GM12878 (cell line): ENCODE measurements at regions not wholly inside any gene's neighbourhood (a gene's known extent, or its start where the extent isn't known, plus 50 kb on each side); places are given as distances from the start of the nearest gene placed in this dataset.

Experiments
- ATAC-seq: fragments of 200-7000 bp; cut with Tn5 transposase; 3 replicates; pipeline ENCODE4 v1.9.1; 2020; ENCODE audit warnings: mild to moderate bottlenecking, moderate library complexity
- BruUV-seq: library from RNA; stranded (reverse); fragments of 400-500 nt; replicated peaks from 2 replicates; lab custom pipeline; 2021; lab: Mats Ljungman, UMichigan
- CTCF ChIA-PET: fragments of 300-600 bp; sonication (Branson Sonifier 250); formaldehyde crosslinking; extraction: SDS; loops from one replicate; lab custom pipeline; 2021; ENCODE audit warnings: inconsistent platforms; lab: Yijun Ruan, JAX
- POLR2A ChIA-PET: fragments of 350-600 bp; formaldehyde crosslinking; extraction: SDS; loops from one replicate; lab custom pipeline; 2021; ENCODE audit warnings: inconsistent platforms; lab: Charles Lee
- RAD21 ChIA-PET: fragments of 300-600 bp; sonication (Branson Sonifier 250); formaldehyde crosslinking; loops from one replicate; lab custom pipeline; 2023; ENCODE audit warnings: antibody characterized with exemption; ENCODE audit not compliant: unreplicated experiment; lab: Charles Lee
- SMC1A ChIA-PET: fragments of 300-600 bp; sonication (Branson Sonifier 250); formaldehyde crosslinking; loops from one replicate; lab custom pipeline; 2023; ENCODE audit not compliant: unreplicated experiment, uncharacterized antibody; lab: Charles Lee
- DNase-seq: peaks from one replicate; pipeline ENCODE4 v3.0.0-alpha.2; 2011; ENCODE audit warnings: low read depth, low spot score
- FAIRE-seq: peaks from 3 replicates; lab custom pipeline; 2011; peaks lifted over from hg19 to GRCh38; lab: Jason Lieb, UNC
- H2AFZ ChIP-seq: 2 replicates; pipeline ENCODE4 v1.6.0; 2011; ENCODE audit warnings: low read depth, low read length, control low read depth; ENCODE audit not compliant: control insufficient read depth
- H3K27ac ChIP-seq: 2 replicates; pipeline ENCODE4 v1.5.1; 2011; ENCODE audit warnings: control low read depth; ENCODE audit not compliant: control insufficient read depth, insufficient read depth
- H3K27me3 ChIP-seq, 2 experiments: replicated peaks in 1 of 2; 2 replicates each; pipeline versions ENCODE4 v1.6.0 to v1.6.1; 2011; ENCODE audit warnings: low read length in 1 of 2; ENCODE audit not compliant: control insufficient read depth in 2 of 2, insufficient read depth in 2 of 2
- H3K36me3 ChIP-seq, 2 experiments: 2 replicates each; pipeline ENCODE4 v1.5.1; 2011; ENCODE audit warnings: low read length in 1 of 2; ENCODE audit not compliant: control insufficient read depth in 2 of 2, insufficient read depth in 2 of 2
- H3K4me1 ChIP-seq: 2 replicates; pipeline ENCODE4 v1.6.1; 2011; ENCODE audit warnings: mild to moderate bottlenecking, low read length, moderate library complexity, mixed read lengths; ENCODE audit not compliant: control insufficient read depth, insufficient read depth
- H3K4me2 ChIP-seq: 2 replicates; pipeline ENCODE4 v1.6.0; 2011; ENCODE audit warnings: control low read depth; ENCODE audit not compliant: control insufficient read depth, insufficient read depth
- H3K4me3 ChIP-seq: fragments of 200-600 bp; sonication (generic); 2 replicates; pipeline ENCODE4 v1.5.1; 2016
- H3K79me2 ChIP-seq: 2 replicates; pipeline ENCODE4 v1.6.0; 2011; ENCODE audit warnings: low read length; ENCODE audit not compliant: control insufficient read depth, insufficient read depth
- H3K9ac ChIP-seq: 2 replicates; pipeline ENCODE4 v1.8.0; 2011; ENCODE audit warnings: low read length, control low read depth, mixed read lengths; ENCODE audit not compliant: control insufficient read depth, insufficient read depth
- H3K9me3 ChIP-seq: replicated peaks from 3 replicates; pipeline ENCODE4 v1.5.1; 2011; ENCODE audit warnings: mild to moderate bottlenecking, low read length; ENCODE audit not compliant: control insufficient read depth, insufficient read depth
- H4K20me1 ChIP-seq: 2 replicates; pipeline ENCODE4 v1.6.0; 2011; ENCODE audit not compliant: control insufficient read depth, insufficient read depth
- ASH2L ChIP-seq: fragments of 300-600, 200-600 bp; sonication (generic); IDR thresholded peaks from 2 replicates; pipeline ENCODE4 v1.6.1; 2017; ENCODE audit warnings: low read depth, mild to moderate bottlenecking, borderline replicate concordance
- HDGF ChIP-seq: fragments of 450-650 bp; IDR thresholded peaks from 2 replicates; pipeline ENCODE4 v1.6.1; 2016; ENCODE audit warnings: antibody characterized with exemption
- IKZF2 ChIP-seq, 2 experiments: fragments of 450-650 bp; IDR thresholded peaks; 2 replicates each; pipeline ENCODE4 v1.6.1; 2017; ENCODE audit warnings: mild to moderate bottlenecking in 2 of 2, moderate library complexity in 2 of 2
- KAT2A ChIP-seq: conservative IDR thresholded peaks from 2 replicates; pipeline ENCODE4 v1.6.1; 2011; ENCODE audit warnings: low read depth, low read length; ENCODE audit not compliant: control insufficient read depth
- MEF2A ChIP-seq: IDR thresholded peaks from 2 replicates; pipeline ENCODE4 v1.6.1; 2011; ENCODE audit warnings: low read depth, mild to moderate bottlenecking, low read length, moderate library complexity; ENCODE audit not compliant: insufficient read depth
- NBN ChIP-seq: fragments of 450-650 bp; IDR thresholded peaks from 2 replicates; pipeline ENCODE4 v1.6.1; 2016
- NFXL1 ChIP-seq: fragments of 450-650 bp; IDR thresholded peaks from 2 replicates; pipeline ENCODE4 v1.6.1; 2017; ENCODE audit warnings: antibody characterized with exemption, mild to moderate bottlenecking, borderline replicate concordance
- NFYB ChIP-seq: IDR thresholded peaks from 2 replicates; pipeline ENCODE4 v1.6.1; 2011; ENCODE audit warnings: low read depth, mild to moderate bottlenecking, low read length, improper control_type of control experiment, moderate library complexity; ENCODE audit not compliant: insufficient read depth
- RB1 ChIP-seq: fragments of 450-650 bp; formaldehyde crosslinking; IDR thresholded peaks from 2 replicates; pipeline ENCODE4 v1.6.1; 2017; ENCODE audit warnings: mild to moderate bottlenecking, borderline replicate concordance
- RCOR1 ChIP-seq: conservative IDR thresholded peaks from 2 replicates; pipeline ENCODE4 v1.6.1; 2012; ENCODE audit warnings: low read depth, low read length, improper control_type of control experiment
- SRF ChIP-seq, 2 experiments: IDR thresholded peaks; 2 replicates each; pipeline ENCODE4 v1.6.1; 2011; ENCODE audit warnings: low read depth in 2 of 2, low read length in 2 of 2, mild to moderate bottlenecking in 1 of 2, moderate library complexity in 1 of 2
- SUZ12 ChIP-seq: fragments of 200-600 bp; sonication (generic); IDR thresholded peaks from one replicate; pipeline ENCODE4 v1.6.1; 2018; ENCODE audit warnings: antibody characterized with exemption, mild to moderate bottlenecking; ENCODE audit not compliant: unreplicated experiment
- TBL1XR1 ChIP-seq: IDR thresholded peaks from 2 replicates; pipeline ENCODE4 v1.6.1; 2012; ENCODE audit warnings: low read depth, low read length, improper control_type of control experiment
- ZNF622 ChIP-seq: fragments of 450-650 bp; IDR thresholded peaks from 2 replicates; pipeline ENCODE4 v1.6.1; 2017; ENCODE audit warnings: mild to moderate bottlenecking, inconsistent platforms
- in situ Hi-C: fragments of 300-500 bp; cut with MboI; formaldehyde crosslinking; loops from 9 replicates; pipeline ENCODE4 v1.14.3; 2018; ENCODE audit warnings: mixed read lengths
- intact Hi-C: fragments of 100-400 bp; cut with micrococcal nuclease; formaldehyde crosslinking; loops from one replicate; pipeline ENCODE4 v1.14.2; 2022; ENCODE audit not compliant: unreplicated experiment
- TF ChIP-seq, protein P1 (sequence below): IDR thresholded peaks from 2 replicates; pipeline ENCODE4 v1.6.1; 2012; ENCODE audit warnings: low read depth, low read length, improper control_type of control experiment
- TF ChIP-seq, protein P2 (sequence below): fragments of 450-650 bp; formaldehyde crosslinking; IDR thresholded peaks from 2 replicates; pipeline ENCODE4 v1.5.0; 2022; ENCODE audit warnings: mild to moderate bottlenecking, missing genetic modification characterization

DNA sequence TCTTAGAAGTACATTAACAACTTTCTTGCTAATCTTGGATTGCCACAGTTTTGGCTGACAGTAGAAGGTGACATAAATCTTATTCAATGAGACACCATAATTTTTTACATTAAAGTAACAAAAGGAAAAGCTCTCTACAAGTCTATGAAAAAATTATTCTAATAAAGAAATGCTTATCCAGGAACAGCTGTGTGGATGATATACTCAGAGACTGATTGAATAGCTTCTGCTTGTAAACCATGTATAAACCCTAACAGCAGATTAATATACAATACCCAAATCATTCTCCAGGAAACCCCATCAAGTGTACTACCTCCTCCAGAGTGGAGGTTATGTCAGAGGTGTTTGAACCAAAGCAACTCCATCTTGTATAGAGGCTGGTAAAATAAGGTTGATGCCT lies 581.4 kb upstream of the PTGER4 start:
- Histone ChIP-seq H3K4me2 (no peak overlapping the region), H3K9me3 (no peaks in the 10 kb centered on the region), H3K27ac (no peak overlapping the region), H3K36me3 (no peaks in the 10 kb centered on the region)
- ChIA-PET RAD21 (no interaction called here), POLR2A (no interaction called here), CTCF (no interaction called here), SMC1A (no interaction called here)
- no TSS peak for BruUV-seq
- ATAC-seq, result no peak
- TF ChIP-seq MEF2A, result no peak
- TF ChIP-seq HDGF, result no peak
- TF ChIP-seq ASH2L, result no peak
- TF ChIP-seq IKZF2 (IDR thresholded peaks at IDR 0.05), result no peak
- no peak for TF ChIP-seq KAT2A
- no peak for TF ChIP-seq NFXL1
- TF ChIP-seq ZNF622, result no peak
- TF ChIP-seq, protein P1, sequence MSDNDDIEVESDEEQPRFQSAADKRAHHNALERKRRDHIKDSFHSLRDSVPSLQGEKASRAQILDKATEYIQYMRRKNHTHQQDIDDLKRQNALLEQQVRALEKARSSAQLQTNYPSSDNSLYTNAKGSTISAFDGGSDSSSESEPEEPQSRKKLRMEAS, result no peak
- TF ChIP-seq RB1, result no peak
- TF ChIP-seq SRF (IDR thresholded peaks at IDR 0.05; ENCODE audit: low read depth in 2 of 2, low read length in 2 of 2), result no peak
- TF ChIP-seq NBN, result no peak
- no peak for TF ChIP-seq TBL1XR1
- TF ChIP-seq RCOR1, result no peak
- TF ChIP-seq, protein P2, sequence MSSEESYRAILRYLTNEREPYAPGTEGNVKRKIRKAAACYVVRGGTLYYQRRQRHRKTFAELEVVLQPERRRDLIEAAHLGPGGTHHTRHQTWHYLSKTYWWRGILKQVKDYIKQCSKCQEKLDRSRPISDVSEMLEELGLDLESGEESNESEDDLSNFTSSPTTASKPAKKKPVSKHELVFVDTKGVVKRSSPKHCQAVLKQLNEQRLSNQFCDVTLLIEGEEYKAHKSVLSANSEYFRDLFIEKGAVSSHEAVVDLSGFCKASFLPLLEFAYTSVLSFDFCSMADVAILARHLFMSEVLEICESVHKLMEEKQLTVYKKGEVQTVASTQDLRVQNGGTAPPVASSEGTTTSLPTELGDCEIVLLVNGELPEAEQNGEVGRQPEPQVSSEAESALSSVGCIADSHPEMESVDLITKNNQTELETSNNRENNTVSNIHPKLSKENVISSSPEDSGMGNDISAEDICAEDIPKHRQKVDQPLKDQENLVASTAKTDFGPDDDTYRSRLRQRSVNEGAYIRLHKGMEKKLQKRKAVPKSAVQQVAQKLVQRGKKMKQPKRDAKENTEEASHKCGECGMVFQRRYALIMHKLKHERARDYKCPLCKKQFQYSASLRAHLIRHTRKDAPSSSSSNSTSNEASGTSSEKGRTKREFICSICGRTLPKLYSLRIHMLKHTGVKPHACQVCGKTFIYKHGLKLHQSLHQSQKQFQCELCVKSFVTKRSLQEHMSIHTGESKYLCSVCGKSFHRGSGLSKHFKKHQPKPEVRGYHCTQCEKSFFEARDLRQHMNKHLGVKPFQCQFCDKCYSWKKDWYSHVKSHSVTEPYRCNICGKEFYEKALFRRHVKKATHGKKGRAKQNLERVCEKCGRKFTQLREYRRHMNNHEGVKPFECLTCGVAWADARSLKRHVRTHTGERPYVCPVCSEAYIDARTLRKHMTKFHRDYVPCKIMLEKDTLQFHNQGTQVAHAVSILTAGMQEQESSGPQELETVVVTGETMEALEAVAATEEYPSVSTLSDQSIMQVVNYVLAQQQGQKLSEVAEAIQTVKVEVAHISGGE (CRISPR knock-in tag), result no peak
- no peak for TF ChIP-seq SUZ12
- no peak for TF ChIP-seq NFYB
- TF ChIP-seq, all 136 proteins: peak for 0
- DNase-seq (no peak), FAIRE-seq (no peak)
- H3K4me1 ChIP-seq, result no peaks in the 10 kb centered on the region
- H2AFZ ChIP-seq, result no peak overlapping the region
- no peaks in the 10 kb centered on the region for H3K27me3 ChIP-seq
- intact Hi-C loops, result no loop called here
- no peak overlapping the region for H3K4me3 ChIP-seq
- H3K79me2 ChIP-seq, result no peaks in the 10 kb centered on the region
- in situ Hi-C loops, result no loop called here
- H3K9ac ChIP-seq, result no peak overlapping the region
- no peaks in the 10 kb centered on the region for H4K20me1 ChIP-seq
